ENCODE measurements at regions not wholly inside any gene's neighbourhood (a gene's known extent, or its start where the extent isn't known, plus 50 kb on each side); places are given as distances from the start of the nearest gene placed in this dataset.

DNA sequence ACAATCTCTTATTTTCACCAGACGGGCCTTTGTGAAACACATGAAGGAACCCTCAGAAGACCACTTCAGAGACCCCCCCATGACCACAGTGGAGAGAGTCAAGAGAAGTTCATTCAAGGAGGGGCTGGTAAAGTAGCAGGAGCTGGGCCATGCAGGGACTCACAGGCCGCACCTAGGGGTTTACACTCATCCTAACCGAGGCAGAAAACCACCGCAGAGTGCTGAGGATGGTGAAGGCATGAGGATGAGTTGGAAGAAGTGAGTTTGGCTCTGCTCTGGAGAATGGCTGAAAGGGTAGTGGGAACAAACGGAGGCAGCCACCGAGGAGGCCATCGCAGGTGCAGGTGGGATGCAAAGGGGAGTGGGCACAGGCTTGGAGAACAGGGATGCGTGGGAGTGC is 1046.9 kb downstream of the UQCRFS1 start:
- intact Hi-C loops (cut with DNase I): no loop called here
- DNase-seq: no peak

DNA sequence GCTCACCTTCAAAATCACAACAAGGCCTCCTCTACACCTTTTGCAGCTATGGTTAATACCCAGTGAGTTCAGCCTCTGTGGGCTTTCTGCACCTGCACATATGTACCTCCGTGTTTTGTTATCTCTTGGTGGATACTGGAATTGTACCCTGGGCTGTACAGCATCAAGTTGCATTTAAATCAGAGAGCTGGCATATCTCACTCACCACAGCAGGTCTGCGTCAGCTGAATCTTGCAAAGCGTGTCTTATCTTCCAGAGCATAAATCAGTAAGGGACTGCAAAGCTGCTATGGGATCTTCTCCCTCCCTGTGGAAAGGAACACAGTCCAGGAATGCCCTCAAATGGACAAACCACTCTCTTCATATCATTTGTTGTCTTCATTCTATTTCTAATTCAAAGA is 1048.7 kb downstream of the UQCRFS1 start:
- H3K27me3 ChIP-seq: peaks cover 0 to 3% (median 0%) of the 10 kb centered on the region in 3 donors

More for the DNA sequence above, 1046.9 kb downstream of the UQCRFS1 start:
- Histone ChIP-seq H3K36me3 (no peaks in the 10 kb centered on the region), H3K27ac (no peak overlapping the region), H3K4me1 (no peaks in the 10 kb centered on the region), H3K27me3 (peaks cover 0 to 3% (median 0%) of the 10 kb centered on the region in 3 donors), H3K4me3 (no peak overlapping the region), H3K9me3 (no peaks in the 10 kb centered on the region)
- WGBS, 2 donors: 78 to 94% methylated on average over 8 of the region's 8 CpGs
- TF ChIP-seq POLR2AphosphoS5 (IDR thresholded peaks at IDR 0.05) (no peak), EP300 (IDR thresholded peaks at IDR 0.05) (no peak), CTCF (IDR thresholded peaks at IDR 0.05) (no peak), POLR2A (IDR thresholded peaks at IDR 0.05) (no peak)

GRCh38 chr19:28159065-28159464 is 1053.9 kb downstream of the UQCRFS1 start:
- intact Hi-C loops (cut with DNase I): no loop called here
- Histone ChIP-seq H3K27me3 (no peaks in the 10 kb centered on the region), H3K4me1 (no peaks in the 10 kb centered on the region), H3K36me3 (no peaks in the 10 kb centered on the region), H3K4me3 (no peak overlapping the region), H3K27ac (no peak overlapping the region), H3K9me3 (peaks cover 0 to 11% (median 3%) of the 10 kb centered on the region in 4 donors)
- no peak for TF ChIP-seq EP300 (IDR thresholded peaks at IDR 0.05)
- TF ChIP-seq POLR2A (IDR thresholded peaks at IDR 0.05): no peak
- TF ChIP-seq POLR2AphosphoS5 (IDR thresholded peaks at IDR 0.05): no peak
- TF ChIP-seq CTCF (IDR thresholded peaks at IDR 0.05): no peak
- DNase-seq: no peak

More for the DNA sequence above, 1048.7 kb downstream of the UQCRFS1 start:
- WGBS, 2 donors: 79 to 87% methylated on average over 3 of the region's 3 CpGs
- Histone ChIP-seq H3K4me1 (no peaks in the 10 kb centered on the region), H3K36me3 (no peaks in the 10 kb centered on the region), H3K27ac (no peak overlapping the region), H3K9me3 (peaks cover 0 to 3% (median 0%) of the 10 kb centered on the region in 4 donors), H3K4me3 (no peak overlapping the region)
- TF ChIP-seq POLR2A (IDR thresholded peaks at IDR 0.05) (no peak), EP300 (IDR thresholded peaks at IDR 0.05) (no peak), CTCF (IDR thresholded peaks at IDR 0.05) (no peak), POLR2AphosphoS5 (IDR thresholded peaks at IDR 0.05) (no peak)
- no peak for DNase-seq
- intact Hi-C loops (cut with DNase I): no loop called here

- DNase-seq: no peak
- Histone ChIP-seq H3K4me1 (no peaks in the 10 kb centered on the region), H3K27ac (no peak overlapping the region), H3K27me3 (no peaks in the 10 kb centered on the region), H3K4me3 (no peak overlapping the region), H3K36me3 (no peaks in the 10 kb centered on the region), H3K9me3 (peaks cover 0 to 11% (median 3%) of the 10 kb centered on the region in 4 donors)
- 84 to 93% methylated on average over 1 of the region's 1 CpG for WGBS, 2 donors
- TF ChIP-seq POLR2AphosphoS5 (IDR thresholded peaks at IDR 0.05): no peak
- TF ChIP-seq EP300 (IDR thresholded peaks at IDR 0.05): no peak
- no peak for TF ChIP-seq POLR2A (IDR thresholded peaks at IDR 0.05)
- TF ChIP-seq CTCF (IDR thresholded peaks at IDR 0.05): no peak
- intact Hi-C loops (cut with DNase I): no loop called here
Observed at GRCh38 chr19:28155265-28155664, 1057.7 kb downstream of the UQCRFS1 start.

DNA sequence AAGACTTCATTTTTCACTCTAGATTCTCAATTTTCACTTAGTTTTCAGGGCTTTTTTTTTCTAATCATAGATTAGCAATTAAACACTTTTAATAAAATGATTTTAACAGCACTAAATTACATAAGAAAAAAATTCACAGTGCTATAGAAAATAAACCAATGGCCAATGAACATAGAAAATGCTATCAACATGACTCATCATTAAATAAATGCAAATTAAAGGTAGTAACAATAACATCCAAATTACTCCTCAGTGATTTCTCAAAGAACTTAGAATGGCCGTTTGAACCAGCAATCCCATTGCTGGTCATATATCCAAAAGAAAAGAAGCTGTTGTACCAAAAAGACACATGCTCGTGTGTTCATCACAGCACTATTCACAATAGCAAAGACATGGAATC is 1058.9 kb downstream of the UQCRFS1 start:
- no peak for DNase-seq
- H3K27ac ChIP-seq: no peak overlapping the region
- no peaks in the 10 kb centered on the region for H3K27me3 ChIP-seq
- no peaks in the 10 kb centered on the region for H3K4me1 ChIP-seq
- peaks cover 0 to 11% (median 2%) of the 10 kb centered on the region in 4 donors for H3K9me3 ChIP-seq
- no peaks in the 10 kb centered on the region for H3K36me3 ChIP-seq
- no peak for TF ChIP-seq CTCF (IDR thresholded peaks at IDR 0.05)
- no peak for TF ChIP-seq POLR2AphosphoS5 (IDR thresholded peaks at IDR 0.05)
- TF ChIP-seq POLR2A (IDR thresholded peaks at IDR 0.05): no peak
- no peak for TF ChIP-seq EP300 (IDR thresholded peaks at IDR 0.05)
- WGBS, 2 donors: 70 to 77% methylated on average over 2 of the region's 2 CpGs
- H3K4me3 ChIP-seq: no peak overlapping the region
- intact Hi-C loops (cut with DNase I): no loop called here

Measured in sigmoid colon (tissue), 6 donors.